Inferior parietal cortex (tissue), 1 donor: ENCODE measurements at regions not wholly inside any gene's neighbourhood (a gene's known extent, or its start where the extent isn't known, plus 50 kb on each side); places are given as distances from the start of the nearest gene placed in this dataset.
"Not testable (repeated sequence)": the region's sequence is repeated elsewhere in the genome, so short reads cannot be mapped to it uniquely, and the experiment has no call there.

Source experiments
- DNase-seq: peaks from one replicate; pipeline ENCODE4 v3.0.0-alpha.2; 2016; ENCODE audit errors: extremely low spot score

GRCh38 chr1:149157409-149157808, 54.1 kb upstream of the NBPF9 start:
- DNase-seq, result not testable (repeated sequence)

GRCh38 chr1:149158308-149158707, 55.0 kb upstream of the NBPF9 start:
- not testable (repeated sequence) for DNase-seq

GRCh38 chr1:149163063-149163444, 59.7 kb upstream of the NBPF9 start:
- DNase-seq, result not testable (repeated sequence)

GRCh38 chr1:149174765-149175164, 71.4 kb upstream of the NBPF9 start:
- DNase-seq, result not testable (repeated sequence)

- DNase-seq, result not testable (repeated sequence)
These were observed 72.5 kb upstream of the NBPF9 start for GRCh38 chr1:149175812-149176211.

- peak; percentile 38 for DNase-seq
These were observed 73.3 kb upstream of the NBPF9 start for GRCh38 chr1:149176453-149177316.

- peak; percentile 1 for DNase-seq
These were observed 87.4 kb upstream of the NBPF9 start for GRCh38 chr1:149190742-149191141.

GRCh38 chr1:149196651-149197050, 93.3 kb upstream of the NBPF9 start:
- not testable (repeated sequence) for DNase-seq

GRCh38 chr1:149200567-149200966, 97.2 kb upstream of the NBPF9 start:
- DNase-seq, result peak; percentile 6

- DNase-seq, result not testable (repeated sequence)
These were observed 98.9 kb upstream of the NBPF9 start for GRCh38 chr1:149202283-149202682.

GRCh38 chr1:149204396-149204795, 101.0 kb upstream of the NBPF9 start:
- not testable (repeated sequence) for DNase-seq

GRCh38 chr1:149208836-149209235, 105.5 kb upstream of the NBPF9 start:
- not testable (repeated sequence) for DNase-seq

- DNase-seq, result not testable (repeated sequence)
These were observed 108.5 kb upstream of the NBPF9 start for GRCh38 chr1:149211757-149212420.

GRCh38 chr1:149212946-149213345, 109.6 kb upstream of the NBPF9 start:
- DNase-seq, result not testable (repeated sequence)

GRCh38 chr1:149213673-149214072, 110.3 kb upstream of the NBPF9 start:
- not testable (repeated sequence) for DNase-seq

GRCh38 chr1:149218080-149218988, 115.0 kb upstream of the NBPF9 start:
- not testable (repeated sequence) for DNase-seq

GRCh38 chr1:149219539-149219938, 116.2 kb upstream of the NBPF9 start:
- not testable (repeated sequence) for DNase-seq

- DNase-seq, result not testable (repeated sequence)
These were observed 117.2 kb upstream of the NBPF9 start for GRCh38 chr1:149220463-149221074.

- not testable (repeated sequence) for DNase-seq
These were observed 124.7 kb upstream of the NBPF9 start for GRCh38 chr1:149227933-149228665.
